SU-DHL-6 (cell line): ENCODE measurements at regions not wholly inside any gene's neighbourhood (a gene's known extent, or its start where the extent isn't known, plus 50 kb on each side); places are given as distances from the start of the nearest gene placed in this dataset.

Experiments used
- EZH2phosphoT487 ChIP-seq: fragments of 200-600 bp; sonication (generic), shearing (Covaris generic); conservative IDR thresholded peaks from 2 replicates; pipeline ENCODE4 v1.6.1; 2018; ENCODE audit warnings: mild to moderate bottlenecking, antibody characterized with exemption, low read length, moderate library complexity, mixed read lengths
- TF ChIP-seq, protein P1 (sequence below): fragments of 200-600 bp; sonication (generic); IDR thresholded peaks from one replicate; pipeline ENCODE4 v1.5.1; 2017; ENCODE audit warnings: antibody characterized with exemption, mild to moderate bottlenecking, low read length, moderate library complexity; ENCODE audit not compliant: insufficient read depth, poor library complexity, severe bottlenecking

DNA sequence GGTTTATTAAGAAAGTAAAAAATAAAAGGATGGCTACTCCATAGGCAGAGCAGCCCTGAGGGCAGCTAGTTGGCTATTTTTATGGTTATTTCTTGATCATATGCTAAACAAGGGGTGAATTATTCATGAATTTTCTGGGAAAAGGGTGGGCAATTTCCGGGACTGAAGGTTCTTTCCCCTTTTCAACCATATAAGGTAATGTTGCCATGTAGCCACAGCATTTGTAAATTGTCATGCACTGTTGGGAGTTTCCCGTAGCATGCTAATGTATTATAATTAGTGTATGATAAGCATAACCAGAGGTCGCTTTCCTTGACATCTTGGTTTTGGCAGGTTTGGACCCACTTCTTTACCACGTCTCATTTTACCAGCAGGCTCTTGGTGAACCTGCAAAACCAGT lies 610.4 kb upstream of the B3GAT1 start:
- TF ChIP-seq, protein P1, sequence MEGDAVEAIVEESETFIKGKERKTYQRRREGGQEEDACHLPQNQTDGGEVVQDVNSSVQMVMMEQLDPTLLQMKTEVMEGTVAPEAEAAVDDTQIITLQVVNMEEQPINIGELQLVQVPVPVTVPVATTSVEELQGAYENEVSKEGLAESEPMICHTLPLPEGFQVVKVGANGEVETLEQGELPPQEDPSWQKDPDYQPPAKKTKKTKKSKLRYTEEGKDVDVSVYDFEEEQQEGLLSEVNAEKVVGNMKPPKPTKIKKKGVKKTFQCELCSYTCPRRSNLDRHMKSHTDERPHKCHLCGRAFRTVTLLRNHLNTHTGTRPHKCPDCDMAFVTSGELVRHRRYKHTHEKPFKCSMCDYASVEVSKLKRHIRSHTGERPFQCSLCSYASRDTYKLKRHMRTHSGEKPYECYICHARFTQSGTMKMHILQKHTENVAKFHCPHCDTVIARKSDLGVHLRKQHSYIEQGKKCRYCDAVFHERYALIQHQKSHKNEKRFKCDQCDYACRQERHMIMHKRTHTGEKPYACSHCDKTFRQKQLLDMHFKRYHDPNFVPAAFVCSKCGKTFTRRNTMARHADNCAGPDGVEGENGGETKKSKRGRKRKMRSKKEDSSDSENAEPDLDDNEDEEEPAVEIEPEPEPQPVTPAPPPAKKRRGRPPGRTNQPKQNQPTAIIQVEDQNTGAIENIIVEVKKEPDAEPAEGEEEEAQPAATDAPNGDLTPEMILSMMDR, result no peak
- TF ChIP-seq EZH2phosphoT487, result no peak
